ENCODE measurements at regions not wholly inside any gene's neighbourhood (a gene's known extent, or its start where the extent isn't known, plus 50 kb on each side); places are given as distances from the start of the nearest gene placed in this dataset.
A peak's percentile ranks its signal among the peaks of the same experiment; 100 is the strongest.

DNA sequence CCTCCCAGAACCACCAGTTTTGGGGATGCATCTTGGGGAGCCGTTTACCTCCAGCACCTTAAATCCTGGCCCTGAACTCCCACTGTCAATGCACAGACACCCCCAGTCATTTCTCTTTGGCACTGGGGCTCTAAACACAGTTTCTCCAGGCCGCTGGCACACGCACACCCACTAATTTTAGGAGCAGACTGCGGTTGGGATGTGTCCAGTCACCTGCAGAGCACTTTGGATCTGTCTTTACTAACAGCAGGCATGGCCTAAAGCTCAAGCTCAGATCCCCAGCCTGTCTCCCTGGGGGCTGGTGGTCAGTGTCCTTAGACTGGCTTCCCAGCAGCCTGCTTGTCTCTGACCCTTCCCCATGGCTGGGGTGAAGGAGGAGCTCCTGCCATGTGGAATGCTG is 49.9 kb downstream of the SYNE3 start:
- DNase-seq = no peak

DNA sequence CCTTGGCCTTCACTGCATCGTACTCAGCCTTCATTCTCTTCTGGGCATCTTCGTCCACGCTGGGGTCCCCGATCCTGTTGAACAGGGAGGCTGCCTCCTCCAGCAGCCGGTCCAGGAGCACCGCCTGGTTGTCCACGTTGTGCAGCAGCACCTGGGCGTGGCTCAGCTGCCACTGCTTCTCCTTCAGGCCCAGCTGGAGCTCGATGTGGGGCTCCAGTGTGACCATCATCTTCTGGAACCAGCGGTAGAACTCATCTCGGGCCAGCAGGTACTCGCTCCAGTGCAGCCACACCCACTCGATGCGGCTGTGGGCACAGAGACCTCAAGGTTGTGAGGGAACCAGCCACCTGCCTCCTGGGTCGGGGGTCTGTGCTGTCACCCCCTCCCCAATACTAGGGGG is 50.5 kb downstream of the SYNE3 start:
- DNase-seq = no peak

DNA sequence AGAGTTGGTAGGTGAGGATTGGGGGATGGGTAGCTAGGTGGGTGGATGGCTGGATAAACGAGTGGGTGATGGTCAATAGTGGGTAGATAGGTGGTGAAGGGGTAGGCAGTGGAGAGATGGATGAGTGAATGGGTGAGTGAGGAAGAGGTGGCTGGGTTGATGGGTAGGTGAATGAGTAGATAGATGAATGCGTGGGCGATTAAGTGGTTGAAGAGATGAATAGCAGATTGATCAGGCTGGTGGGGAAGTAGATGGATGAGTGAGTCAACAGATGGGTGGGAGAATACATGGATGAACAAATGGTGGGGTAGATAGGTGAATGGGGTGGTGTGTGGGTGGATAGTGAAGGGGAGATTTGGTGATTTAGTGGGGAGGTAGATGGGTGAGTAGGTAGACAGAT is 51.1 kb downstream of the SYNE3 start:
- no peak for DNase-seq

DNA sequence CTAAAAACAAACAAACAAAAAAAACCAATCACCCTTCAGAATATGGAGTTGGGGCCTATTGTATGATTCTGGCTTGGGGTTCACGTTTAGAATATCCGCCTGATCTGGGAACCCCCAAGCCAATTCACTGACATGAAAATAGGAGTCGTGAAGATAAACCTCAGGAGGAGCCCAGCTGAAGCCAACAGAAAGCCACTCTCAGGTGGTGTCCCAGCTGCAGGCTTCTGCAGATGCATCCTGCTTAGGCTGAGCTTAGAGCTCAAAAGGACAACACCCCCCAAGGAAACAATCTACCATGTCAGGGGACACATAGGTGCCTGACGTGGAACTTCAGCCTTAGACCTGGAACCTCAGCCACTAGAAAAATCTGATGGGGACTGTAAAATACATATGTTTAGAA is 51.9 kb downstream of the SYNE3 start:
- no peak for DNase-seq

DNA sequence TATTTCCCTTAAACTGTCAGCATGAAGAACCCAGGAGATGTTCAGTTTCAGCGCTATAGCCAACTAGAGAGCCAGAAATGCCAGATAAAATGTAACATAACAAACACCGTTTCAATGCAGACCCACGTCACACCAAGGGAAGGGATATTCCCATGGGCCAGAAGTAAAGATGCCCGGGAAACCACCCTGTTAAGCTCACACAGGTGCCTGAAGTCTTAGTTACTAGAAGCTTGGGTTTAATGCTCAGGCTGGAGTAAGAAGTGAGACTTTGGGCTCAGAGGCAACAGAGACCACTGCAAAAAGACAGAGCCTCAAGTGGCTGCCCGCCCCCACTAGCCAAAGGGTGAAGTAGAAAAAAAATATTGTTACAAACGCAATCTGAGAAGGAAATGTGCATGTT is 52.3 kb downstream of the SYNE3 start:
- DNase-seq = no peak

DNA sequence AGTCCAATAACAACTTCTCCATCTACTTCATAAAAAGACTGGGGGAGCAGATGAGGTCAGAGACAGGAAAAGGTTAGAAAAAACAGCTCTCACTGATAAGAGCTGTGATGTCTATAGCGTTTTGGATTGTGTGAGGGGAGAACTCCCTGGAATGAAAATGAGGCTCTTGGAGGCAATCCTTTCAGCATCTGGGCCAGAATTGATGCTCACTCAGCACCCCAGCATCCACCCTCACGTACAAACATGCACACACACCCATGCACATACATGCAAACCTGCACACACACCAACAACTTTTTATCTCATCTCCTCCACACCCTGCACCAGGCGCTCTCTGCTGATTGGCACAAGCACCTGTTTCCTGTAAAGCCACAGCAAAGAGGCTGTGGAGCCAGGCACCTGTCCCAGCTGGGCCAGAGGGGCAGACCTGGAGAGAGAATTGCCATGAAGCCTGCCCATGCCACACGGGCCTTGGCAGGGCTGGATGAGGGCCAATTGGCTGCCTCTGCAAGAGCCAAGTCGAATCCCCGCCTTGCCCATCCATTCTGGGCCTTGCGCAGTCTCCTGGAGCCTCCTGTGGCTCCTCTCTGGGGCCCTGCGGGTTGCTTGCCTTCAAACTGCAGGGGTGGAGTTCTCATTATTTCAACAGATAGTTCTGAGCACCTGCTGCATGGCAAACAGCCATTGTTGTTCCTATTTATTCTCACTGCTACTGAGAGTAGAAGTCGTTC is 53.1 kb downstream of the SYNE3 start:
- no peak for DNase-seq

DNA sequence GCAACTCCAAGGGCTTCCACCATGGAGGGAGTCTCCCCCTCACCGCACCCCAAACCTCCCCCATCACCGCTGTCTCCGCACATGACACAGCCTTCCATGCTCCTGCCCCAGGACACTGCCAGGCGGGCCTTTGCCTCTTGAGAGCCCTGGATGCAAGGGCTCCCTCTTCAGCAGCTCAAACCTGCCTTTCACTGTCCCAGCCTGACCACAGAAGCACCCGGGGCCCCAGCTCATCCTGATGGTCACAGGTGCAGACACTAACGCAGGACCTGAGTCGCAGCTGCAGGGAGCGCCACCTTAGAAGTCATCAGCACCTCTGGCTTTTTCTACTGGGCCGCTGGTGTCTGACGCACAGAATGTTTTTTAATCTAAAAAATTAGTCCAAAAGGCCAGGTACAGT is 54.0 kb downstream of the SYNE3 start:
- DNase-seq = no peak

DNA sequence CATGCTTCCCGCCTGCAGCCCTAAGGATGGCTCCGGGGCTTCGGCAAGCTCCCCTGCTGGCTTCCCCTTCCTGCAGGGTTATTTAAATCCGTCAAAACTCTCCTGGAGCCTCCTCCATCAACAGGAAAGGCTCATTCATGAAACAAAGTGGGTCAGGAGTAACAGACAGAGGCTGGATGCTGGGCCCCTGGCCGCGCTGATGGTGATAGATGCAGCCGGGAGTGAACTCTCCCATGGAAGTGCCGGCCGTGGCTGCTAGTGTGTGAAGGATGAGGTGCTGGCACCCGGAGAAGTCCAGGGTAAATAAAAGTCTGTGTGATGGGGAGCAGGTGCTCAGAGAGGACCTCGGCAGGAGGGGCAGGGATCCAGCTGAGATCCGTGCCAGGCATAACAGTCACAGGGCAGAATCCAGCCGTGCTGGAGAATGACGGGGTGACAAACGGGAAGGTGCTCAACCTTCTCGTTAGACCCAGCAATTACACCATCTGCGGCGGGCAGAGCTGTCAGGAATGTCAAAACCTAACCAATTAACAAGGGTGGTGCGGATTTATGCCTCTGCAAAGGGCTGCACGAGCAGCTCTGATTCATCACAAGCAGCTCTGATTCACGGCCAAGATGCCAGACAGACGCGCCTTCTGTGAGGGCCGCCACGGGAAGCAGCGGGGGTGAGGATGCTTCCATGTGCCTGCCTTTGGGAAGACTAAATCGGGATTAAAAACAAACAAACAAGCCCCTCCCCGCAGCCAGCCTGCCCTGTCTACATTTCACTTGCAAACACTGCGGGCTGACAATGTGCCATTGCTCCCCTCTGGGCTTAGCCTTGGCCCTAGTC is 55.6 kb downstream of the SYNE3 start:
- peak; percentile 81 for DNase-seq

DNA sequence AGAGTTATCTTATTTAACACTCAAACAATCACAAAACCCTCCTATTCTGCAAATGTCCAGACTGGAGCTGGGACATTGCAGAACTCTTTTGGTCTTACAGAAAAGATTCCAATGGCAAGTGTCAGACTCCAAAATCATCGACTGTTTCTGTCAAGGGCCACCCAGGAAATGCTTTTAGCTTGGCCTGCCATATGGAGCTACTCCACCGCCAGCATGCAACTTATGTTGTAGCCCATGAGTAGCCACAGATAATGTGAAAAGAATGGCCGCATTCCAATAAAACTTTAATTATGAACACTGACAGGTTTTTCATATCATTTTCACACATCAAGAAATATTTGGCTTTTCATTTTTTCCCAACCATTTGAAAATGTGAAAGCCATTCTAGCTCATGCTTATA is 57.5 kb downstream of the SYNE3 start:
- DNase-seq = no peak

DNA sequence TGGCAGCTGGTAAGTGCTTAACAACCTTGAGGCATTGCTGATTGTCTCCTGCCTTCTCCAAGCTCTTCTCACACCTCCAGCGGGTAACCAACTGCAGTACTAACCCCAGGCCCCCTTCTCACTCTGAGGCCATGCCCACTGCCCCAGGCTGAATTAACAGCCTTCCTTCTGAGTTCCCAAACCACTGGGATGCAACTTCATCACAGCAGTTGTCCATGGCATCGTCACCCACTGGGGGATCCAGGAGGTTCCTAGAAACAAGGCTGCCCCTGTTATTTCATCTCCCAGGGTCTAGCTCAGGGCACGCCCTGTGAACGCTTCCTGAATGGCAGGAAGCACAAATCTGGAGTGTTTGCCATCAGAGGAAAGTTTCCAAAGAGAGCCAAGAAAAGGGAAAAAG is 58.0 kb downstream of the SYNE3 start:
- no peak for DNase-seq

DNA sequence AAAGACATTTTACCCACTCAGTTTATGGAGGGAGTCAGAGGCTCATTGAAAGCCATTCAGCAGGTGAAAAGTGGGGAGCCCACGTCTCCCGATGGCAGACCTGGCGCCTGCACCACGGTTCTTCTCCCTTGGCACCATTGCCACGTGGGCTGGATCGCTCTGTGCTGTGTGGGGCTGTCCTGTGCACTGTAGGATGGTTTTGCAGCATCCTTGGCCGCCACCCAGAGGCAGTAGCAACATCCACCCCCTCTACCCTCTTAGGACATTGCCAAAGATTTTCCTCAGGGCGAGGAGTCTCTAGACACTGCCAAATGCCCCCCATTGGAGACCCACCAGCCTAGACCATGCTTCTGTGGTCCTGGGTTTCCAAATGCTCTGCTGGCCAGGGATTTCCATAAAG is 60.2 kb downstream of the SYNE3 start:
- no peak for DNase-seq

DNA sequence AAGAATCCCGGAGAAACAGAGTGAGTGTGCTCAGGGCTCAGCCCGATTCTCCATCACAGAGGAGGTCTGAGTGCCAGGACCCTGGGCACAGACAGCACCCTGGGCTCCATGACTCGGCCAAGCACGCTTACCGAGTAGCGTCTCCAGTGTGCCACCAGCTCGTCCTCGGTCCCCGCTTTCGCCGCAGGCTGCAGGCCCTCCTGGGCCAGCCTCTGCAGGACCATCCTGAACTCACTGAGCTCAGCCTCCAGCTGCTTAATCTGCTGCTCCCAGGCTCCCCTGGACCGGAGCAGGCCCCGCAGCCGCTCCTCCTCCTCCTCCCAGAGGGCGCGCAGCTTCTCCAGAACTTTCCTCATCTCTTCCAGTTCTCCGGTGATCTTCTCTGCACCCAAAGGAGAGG is 61.2 kb downstream of the SYNE3 start:
- no peak for DNase-seq

DNA sequence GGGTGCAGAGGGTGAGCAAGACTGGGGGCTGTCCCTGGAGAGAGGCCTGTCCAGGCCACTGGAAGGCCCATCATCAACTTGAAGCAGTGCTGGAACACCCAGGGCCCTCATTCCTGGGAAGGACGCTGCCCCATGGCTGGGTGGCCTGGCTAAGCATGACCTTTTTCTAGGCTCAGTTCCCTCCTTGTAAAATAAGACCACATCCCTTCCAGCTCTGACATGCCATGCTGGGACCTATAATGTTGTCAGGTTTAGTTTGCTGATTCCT is 62.8 kb downstream of the SYNE3 start:
- no peak for DNase-seq

DNA sequence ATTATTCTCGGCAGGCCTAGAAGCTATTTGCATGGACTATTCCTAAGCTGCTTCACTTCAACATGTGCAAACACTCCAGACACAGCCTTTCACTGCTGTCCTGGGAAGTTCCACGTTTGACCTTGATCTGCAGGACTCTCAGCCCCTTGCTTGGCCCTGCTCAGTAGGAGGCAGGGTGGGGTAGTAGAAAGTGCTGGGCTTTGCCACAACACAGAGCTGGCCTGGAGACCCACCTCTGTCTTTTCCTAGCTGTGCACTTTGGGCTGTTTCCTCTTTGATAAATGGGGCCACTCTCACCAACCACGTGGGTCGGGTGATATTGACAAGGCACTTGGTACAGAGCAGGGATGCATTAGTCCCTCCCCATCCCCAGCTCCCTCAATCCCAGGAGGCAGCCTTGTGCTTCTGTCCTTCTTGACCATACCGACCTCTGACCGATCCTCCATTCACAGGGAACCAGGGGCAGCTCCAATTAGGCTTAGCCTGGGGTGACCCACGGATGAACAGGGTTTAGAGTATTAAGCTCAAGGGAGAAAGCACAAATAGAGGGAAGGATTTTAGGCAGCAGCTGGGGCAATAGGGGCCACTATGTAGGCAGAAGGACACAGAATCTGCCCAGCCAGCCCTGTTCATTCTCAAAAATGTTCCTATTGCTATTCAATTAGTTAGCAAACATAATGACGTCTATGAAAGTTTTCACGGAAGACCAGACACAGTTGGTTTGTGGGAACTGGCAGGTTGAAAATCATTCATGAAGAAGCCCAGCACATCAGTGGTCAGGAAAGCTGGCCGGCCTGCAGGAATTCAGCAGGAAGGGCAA is 63.3 kb downstream of the SYNE3 start:
- DNase-seq = no peak

DNA sequence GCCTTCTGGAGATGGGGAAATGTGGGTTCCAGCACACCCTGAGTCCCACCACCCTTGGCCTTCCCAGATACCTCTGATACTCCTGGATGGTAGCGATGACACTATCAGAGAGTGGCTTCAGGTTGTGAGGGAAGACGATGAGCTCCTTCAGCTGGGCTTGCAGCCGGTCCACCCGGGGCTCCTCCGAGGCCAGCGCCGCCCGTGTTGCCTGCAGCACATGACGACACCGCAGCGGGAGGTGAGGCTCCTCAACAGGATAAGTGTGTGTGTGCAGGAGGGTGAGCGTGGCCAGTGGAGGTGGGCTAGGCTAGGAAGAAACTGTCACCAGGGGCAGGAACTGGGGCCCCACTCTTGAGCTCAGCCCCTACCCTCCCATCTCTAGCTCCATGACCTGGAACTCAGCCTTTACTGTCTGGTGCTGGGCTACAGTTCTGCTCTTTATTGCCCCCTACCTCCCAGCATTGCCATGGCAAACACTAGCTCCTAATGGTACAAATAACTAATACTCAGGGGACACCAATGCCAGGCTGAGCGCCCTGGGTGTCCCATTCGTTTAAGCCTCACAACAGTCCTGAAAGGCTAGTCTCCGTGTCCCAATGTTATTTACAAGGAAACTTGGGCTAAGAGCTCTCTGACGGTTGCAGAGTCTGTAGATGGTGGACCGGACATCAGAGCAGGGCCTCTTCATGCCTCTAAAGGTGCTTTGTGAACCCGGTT is 64.1 kb downstream of the SYNE3 start:
- DNase-seq = no peak

DNA sequence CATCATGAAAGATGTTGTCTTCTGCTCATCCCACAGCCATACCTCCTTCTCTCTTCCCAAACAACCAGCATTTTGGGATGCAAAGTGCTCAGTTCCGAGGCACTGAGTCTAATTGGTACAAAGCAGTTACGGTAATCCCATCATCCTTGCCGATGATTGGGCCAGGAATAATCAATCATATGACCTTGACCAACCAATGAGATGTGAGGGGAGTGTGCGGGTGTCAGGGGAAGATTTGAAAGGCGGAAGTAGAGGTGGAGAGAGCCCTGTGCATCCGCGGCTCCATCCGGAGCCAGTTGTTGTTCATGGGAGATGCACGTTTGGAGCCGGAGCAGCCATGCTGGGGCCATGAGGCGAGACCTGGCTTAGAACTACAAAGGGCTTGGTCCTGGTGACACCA is 67.3 kb downstream of the SYNE3 start:
- DNase-seq = no peak

DNA sequence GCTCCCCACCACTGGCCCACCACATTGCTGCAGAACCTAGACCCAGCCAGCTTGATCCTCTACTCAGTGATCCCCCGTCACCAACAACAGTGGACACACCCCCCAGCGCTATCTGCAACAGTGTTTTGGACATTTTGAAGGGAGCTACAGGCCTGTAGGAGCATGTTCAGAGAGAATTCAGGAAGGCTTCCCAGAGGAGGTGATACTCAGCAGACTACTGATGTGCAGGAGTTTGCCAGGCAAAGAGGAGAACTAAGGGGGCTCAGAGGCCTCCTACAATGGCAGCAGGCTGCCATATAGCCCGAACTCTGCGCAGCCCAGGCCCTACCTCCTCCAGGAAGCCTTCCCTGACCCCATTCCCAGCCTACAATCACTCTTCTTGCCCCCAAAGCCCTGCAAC is 70.0 kb downstream of the SYNE3 start:
- DNase-seq = no peak

DNA sequence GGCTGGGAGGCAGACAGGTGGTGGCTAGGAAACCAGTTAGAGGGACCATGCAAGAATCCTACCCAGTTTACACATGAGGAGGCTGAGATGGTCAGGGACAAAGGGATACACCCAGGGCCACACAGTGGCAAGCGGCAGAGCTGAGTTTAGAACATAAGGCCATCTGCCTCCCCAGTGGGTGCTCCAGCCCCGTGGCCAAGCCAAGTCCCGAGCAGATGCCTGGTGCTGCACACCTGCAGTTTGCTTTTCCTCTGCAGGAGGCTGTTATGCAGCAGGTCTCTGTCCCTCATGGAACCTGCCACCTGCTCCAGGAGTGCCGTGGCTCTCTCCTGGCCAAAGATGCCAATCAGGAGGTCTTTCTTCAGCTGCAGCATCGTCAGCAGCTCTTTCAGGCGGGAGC is 70.8 kb downstream of the SYNE3 start:
- DNase-seq = peak; percentile 12

DNA sequence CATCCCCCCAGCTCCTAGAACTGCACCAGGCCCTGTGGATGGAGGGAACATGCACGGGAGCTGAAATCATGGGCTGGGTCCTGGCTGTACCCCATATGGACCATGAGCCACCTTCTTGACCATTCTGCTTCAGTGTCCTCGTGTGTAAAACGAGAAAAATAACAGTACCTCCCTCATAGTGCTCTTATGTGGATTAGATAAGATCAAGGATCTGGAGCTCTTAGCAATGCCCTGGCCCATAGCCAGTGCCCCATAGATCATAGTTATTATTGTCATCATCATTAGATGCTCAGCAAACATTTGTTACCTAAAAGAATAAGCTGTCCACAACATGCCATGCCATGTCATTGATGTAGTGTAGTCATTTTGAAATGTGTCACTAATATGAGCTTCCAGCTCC is 71.3 kb downstream of the SYNE3 start:
- no peak for DNase-seq

DNA sequence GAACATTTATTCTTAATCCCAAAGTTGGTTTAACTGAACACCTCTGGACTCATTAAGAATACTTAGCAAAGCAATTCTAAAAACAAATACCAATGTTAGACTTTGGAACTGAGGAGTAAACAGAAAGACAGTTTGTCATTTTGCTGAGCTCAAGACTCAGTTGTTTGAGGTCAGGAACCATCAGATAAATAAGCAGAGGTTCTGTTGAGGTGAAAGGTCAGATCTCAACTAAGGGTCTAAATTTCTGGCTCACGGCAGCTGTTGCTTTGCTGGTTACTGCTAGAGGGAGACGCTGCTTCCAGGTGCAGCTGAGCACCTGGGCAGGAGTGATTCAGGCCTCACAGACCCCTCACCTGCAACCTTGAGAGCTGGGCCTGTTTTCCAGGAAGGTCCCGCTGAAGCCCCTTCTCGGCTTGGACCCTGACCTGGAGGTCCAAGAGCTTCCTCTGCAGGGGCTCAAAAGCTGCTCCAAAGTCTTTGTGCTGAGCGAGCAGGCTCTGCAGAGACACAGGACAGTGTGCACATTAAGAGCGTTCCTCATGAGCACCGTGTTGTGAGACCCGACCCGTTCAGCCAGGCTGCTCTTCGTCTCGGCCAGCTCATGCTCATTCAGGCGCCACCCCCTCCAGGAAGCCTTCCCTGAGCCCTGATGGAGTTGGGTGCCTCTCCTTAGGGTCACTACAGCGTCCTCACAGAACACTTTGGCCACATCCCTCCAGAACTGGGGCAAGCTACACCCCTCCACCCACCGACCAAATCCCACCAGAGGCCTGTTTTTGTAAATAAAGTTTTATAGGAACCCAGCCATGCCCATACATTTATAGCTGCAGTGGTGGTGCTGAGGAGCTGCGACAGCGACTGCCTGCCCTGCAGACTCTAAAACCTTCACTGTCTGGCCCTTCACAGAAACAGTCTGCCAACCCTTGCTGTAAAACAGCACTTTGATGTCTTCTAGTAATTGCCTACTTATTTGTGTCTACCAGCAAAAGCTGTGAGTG is 72.0 kb downstream of the SYNE3 start:
- no peak for DNase-seq

DNA sequence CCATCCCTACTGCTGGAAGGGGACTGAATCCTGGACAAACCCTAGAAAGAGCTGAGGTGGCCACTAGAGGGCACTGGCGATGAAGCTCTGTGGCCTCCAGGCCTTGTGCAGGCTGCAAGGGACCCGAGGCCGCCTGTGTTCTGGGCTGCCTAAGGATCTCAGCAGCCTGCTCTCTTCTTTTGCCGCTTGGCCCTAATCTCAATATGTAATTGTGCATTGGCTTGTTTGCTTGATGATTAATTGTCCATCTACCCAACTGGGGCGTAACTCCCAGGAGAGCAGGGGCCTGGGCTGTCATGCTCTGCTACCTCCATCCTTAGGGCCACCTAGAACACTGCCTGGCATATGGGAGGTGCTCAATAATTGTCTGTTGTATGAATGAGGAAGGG is 73.8 kb downstream of the SYNE3 start:
- peak; percentile 72 for DNase-seq

DNA sequence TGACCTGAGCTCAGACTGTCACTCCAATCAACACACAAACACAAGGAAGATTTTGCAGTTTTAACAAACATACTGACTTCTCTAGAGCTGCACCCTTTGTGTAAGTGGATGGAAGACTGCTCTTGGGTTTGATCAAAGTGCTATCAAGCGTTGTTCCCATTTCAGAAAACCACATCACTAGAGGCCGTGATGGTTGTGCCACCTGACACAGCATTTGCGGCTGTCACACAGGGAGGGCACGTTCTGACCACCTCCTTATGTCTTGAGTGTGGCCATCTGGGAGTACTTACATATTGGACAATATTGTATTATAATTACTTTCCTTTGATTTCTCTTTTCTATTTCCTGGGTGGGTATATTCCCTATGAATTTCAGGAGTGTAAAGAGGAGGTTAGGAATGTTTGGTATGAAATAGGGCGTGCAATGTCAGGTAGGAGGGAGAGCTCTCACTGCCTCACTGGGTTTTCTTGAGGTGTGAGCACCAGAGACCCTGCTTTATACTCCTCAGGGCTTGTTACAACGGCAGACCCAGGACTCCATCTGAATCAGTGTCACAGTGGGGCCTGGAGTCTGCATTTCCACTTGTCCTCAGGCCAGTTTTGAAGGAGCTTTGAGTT is 74.3 kb downstream of the SYNE3 start:
- DNase-seq = no peak

Data from NCI-H2171 treated with DMSO at 0.1 percent for 48 hours (cell line).